ENCODE measurements at regions not wholly inside any gene's neighbourhood (a gene's known extent, or its start where the extent isn't known, plus 50 kb on each side); places are given as distances from the start of the nearest gene placed in this dataset.
"Not testable (repeated sequence)": the region's sequence is repeated elsewhere in the genome, so short reads cannot be mapped to it uniquely, and the experiment has no call there.

DNA sequence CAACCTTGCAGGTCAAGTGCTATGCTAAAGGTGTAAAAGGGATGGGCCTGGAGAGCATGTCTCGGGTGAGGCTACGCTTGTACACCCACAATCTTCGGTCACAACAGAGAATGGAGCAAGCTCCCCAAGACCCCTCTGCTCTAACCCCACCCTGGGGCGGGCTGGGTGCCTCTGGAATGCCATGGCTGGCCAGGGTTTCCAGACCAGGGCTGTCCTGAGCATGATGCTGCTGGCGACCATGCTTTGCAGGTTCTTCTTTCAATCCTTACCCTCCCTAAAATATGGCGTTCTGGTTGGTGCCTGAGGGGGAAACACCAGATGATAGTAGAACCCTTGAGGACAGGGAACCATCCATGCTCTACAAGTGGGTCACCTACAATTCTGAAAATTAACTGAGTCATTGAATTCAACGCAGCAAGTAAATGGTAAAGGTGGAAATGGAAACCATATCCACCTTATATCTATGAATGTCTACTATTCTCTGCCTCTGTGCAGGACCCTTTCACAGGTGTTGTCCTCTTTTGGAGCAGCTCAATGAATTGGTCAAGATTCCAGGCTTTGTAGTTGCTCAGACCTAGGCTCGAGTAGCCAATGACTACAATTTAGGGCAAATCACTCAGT, 111.6 kb upstream of the EGLN3 start:
- no peak for DNase-seq (ENCODE audit: low read depth)

DNA sequence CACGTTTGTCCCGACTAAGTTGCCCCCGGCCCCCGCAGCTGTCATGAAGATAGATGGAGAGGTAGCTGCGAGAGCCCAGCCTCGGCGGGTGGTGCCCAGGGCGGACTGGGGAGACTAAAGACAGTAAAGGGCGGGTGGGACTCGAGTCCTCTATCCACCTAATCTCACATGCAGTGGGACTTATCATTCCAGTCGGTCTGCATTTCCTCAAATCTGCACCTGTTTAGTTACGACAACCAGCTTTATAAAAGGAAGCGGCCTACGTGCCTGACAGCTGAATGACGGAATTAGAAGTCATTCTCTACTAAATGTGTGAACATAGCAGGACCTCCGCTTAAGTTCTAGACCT, 109.8 kb upstream of the EGLN3 start:
- no peak for DNase-seq (ENCODE audit: low read depth)

DNA sequence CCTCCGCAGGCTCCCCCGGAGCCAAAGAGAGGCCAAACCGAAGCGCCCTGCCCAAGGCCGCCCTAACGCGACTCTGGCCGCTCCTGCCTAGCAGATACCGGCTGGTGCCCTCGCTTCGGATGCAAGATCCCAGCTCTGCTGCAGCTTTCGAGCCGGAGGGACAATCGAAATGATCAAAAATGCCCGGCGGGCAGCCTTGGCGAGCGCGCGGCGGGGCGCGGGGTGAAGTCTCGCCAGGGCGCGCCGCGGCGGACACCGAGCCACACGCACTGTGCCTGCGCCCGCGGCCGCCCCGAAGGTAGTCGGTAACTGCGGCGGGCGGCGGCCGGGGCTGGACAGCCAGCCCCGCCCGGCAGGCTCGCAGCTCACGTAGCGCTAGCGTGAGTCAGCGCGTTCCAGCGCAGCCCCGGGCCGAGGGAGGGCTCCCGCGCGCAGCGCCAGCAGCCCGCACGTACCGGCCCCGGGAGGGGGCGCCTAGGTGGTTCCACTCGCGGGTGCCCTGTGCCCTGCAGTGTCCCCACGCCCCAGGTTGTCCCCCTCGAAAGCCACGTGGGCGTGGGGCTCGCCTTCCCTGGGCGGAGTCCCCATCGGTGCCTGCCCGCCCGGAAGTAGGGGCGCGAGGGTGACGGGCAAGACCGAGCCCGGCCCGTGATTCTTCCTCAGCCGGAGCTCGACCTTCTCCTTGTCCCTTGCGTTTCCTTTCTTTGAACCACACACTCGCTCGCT, 109.2 kb upstream of the EGLN3 start:
- peak; percentile 34 for DNase-seq (ENCODE audit: low read depth)

DNA sequence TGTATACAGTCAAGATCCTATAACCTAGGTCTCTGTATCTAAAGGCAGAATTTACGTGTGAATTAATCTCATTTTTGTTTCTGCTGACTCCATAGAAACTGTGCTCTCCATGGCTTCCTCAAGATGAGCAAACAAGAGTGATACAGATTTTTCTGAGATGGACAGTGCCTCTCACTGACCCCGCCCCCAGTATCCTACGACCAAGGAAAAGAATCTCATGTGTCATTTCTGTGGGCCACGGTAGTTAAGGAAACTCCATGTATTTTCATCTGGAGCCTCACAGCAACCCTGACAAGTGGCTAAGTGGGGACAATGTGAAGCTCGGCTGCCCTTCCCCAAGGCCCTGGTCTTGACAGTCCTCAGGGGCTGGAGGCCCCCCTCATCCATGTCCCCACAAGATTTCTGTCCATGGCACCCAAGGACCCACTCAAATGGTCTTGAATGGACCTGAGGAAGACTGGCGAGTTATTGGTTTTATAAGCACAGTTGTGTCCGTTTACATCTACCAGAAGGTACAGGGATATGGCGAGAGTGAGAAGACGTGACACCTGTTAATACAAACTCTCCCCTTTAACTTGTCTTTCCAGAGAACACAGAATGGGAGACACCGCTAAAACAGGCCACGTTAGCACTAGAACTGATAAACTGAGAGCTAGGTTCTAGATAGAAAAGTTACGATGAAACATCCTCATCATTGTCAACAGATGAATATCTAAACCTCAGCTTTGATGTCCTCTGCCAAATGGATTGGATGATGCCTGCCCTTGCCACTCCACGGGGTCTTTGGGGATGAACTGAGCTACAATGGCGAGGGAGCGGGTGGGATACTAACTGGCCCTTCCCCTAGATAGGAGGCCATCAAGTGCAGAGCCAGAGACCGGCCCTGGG, 108.4 kb upstream of the EGLN3 start:
- no peak for DNase-seq (ENCODE audit: low read depth)

DNA sequence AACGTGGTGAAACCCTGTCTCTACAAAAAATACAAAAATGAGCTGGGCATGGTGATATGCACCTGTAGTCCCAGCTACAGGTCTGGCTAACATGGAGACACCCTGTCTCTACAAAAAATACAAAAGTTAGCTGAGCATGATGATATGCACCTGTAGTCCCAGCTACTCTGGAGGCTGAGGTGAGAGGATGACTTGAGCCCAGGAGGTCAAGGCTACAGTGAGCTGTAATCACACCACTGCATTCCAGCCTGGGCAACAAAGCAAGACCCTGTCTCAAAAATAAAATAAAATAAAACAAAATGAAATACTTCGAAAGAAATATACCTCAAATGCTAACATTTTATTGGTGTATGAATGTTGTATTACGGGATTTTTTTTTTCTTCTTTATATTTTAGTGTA, 107.6 kb upstream of the EGLN3 start:
- DNase-seq (ENCODE audit: low read depth) = no peak

DNA sequence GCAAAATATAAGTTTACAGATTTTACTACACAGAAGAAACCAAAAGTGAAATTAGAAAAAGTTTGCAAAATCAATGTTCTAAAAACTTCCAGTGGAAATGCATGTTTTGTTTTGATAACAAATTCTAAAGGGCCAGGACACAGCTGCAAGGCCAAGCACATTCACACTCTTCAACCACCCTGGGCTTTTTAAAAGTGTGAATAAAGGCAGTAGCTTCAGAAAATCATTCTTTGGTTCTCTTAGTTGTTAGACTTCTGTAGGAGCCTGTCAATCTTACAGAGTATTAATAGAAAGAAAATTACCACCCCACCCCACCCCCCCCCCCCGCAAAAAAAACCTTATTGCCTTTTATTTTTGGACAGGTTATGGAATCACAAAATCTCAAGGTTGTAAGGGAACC, 105.2 kb upstream of the EGLN3 start:
- DNase-seq (ENCODE audit: low read depth) = no peak

DNA sequence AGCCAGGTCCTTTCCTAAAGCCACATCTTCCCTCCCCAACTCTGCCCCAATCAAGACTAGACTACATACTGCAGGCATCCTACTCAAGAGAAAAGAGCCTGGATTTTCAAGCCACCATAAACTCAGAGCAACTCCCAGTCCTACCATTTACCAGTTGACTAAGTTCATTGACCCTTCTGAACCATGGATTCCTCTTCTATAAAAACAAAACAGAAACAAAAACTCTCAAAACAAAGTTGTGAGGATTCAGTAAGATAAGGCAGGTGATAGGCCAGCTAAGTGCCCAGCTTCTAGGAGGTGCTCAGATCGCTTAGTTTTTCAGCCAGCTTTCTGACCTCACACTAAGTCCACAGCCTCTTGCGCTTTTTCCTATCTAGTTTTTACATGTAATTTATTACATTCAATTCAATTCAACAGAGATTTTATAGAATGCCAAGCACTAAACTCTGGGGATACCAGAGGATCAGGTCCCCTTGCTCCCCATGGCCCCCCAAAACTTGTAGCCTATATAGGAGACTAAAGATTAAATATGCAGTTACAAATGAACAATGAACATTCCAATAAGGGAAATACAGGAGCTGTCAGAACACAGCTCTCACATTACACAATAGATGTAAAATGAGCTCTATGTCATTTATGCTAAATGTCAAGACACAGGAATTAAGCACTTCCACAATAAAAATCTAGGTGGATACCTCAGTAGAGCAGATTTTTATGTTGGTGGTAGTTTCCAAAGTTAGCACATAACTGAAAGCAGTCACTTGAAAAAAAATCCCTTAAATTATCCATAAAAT, 104.5 kb upstream of the EGLN3 start:
- no peak for DNase-seq (ENCODE audit: low read depth)

DNA sequence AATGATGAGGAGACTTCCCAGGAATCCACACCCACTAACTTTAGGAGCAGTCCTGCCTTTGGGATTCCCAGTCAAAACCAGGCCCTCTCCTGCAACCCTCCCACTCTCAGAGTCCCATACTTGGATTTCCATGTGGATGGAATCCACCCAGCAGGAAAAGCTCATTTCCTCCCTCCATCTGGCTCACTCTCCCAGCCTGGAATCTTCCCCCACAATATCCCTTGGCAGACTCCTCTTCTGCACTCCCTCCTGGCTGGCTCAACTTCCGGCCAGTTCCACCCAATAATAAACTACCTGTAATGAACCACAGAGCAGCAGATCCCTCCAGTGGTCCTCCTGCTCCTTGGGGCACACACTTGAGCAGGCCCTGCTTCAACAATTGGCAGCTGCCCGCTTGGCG, 102.8 kb upstream of the EGLN3 start:
- DNase-seq (ENCODE audit: low read depth) = no peak

DNA sequence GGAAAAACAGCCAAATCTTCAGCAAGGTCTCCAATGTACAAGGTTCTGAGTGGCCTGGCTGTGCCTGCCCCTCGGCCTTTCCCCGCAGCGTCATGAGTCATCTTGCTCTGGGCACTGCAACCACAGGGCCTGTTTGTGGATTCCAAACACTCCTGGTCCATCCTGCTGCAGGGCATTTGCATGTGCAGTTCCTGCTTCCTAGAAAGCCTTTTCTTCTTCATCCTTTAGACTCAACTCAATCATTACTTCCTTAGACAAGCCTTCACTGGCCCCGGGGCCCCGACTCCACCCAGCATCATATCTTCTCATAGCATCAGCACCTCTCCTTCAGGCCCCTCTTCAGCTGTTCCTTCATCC, 101.8 kb upstream of the EGLN3 start:
- DNase-seq (ENCODE audit: low read depth) = no peak

DNA sequence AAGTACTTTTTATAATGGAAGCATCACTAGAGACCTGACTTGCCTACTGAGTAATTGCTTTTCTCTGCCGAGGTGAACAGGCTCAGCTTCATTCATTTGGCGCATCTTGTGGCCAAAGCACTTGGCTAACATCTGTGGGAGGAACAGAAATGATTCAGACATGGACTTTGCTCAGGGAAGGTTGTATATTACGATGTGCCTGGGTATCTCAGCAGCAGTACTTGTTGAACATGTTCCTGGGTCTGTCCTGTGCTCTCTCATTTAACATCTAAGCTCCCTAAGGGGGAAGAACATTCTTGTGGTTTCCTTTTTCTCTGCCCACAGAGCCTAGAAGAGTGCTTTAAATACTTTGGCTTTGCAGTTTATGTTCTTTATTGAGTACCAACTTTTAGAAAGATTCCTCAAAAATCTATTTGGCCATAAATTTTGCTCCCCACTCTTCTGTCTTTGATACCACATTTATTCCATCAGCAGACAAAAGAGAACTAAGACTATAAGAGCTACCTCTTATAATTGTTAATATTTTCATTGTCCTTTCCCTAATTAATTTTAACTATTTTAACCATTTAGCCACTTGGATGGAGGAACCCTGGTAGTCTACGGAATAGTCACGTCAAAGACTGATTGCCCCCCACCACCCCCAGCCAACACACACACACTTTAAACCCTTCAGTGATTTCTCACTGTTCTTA, 101.2 kb upstream of the EGLN3 start:
- no peak for DNase-seq (ENCODE audit: low read depth)

DNA sequence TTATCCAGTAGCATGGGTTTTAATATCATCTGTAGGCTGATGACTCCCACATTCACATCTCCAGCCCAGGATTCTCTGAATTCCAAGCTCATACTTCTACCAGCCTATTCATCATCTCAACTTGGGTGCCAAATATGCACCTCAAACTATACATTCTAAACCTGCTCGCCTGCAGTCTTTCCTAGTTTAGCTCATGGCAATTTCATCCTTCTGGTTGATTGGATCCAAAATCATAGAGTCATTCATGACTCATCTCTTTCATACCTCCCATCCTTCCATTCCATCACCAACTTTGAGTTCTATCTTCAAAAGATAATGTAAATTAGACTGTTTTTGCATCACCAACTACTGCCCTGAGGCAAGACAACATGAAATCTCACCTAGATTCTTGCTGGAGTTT, 99.7 kb upstream of the EGLN3 start:
- no peak for DNase-seq (ENCODE audit: low read depth)

DNA sequence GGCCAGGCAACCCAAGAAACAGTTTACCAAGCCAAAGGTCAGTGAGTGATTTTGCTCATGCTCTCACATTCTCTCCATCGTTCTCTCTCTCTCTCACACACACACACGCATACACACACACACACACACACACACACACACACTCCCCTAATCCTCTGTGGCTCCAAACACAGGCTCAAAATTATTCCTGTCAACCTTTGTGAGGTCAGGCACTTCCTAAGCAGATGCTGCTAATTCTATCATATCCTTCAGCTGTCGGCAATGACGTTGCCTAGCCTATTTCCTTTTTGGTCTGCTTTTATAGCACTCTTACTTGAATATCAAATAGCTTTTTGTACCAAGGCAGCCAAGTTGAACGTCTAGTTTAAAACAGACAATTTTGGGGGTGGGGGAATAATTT, 98.9 kb upstream of the EGLN3 start:
- no peak for DNase-seq (ENCODE audit: low read depth)

DNA sequence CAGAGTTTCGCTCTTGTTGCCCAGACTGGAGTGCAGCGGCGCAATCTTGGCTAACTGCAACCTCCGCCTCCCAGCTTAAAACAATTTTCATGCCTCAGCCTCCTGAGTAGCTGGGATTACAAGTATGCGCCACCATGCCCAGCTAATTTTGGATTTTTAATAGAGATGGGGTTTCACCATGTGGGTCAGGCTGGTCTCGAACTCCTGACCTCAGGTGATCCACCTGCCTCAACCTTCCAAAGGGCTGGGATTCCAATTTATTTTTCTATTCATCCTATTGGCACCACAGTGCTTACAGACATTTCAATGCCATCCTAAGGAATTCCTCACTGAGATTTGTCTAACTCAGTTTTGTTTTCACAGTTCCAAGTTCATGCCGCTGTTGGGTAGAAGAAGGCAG, 98.3 kb upstream of the EGLN3 start:
- DNase-seq (ENCODE audit: low read depth) = not testable (repeated sequence)

DNA sequence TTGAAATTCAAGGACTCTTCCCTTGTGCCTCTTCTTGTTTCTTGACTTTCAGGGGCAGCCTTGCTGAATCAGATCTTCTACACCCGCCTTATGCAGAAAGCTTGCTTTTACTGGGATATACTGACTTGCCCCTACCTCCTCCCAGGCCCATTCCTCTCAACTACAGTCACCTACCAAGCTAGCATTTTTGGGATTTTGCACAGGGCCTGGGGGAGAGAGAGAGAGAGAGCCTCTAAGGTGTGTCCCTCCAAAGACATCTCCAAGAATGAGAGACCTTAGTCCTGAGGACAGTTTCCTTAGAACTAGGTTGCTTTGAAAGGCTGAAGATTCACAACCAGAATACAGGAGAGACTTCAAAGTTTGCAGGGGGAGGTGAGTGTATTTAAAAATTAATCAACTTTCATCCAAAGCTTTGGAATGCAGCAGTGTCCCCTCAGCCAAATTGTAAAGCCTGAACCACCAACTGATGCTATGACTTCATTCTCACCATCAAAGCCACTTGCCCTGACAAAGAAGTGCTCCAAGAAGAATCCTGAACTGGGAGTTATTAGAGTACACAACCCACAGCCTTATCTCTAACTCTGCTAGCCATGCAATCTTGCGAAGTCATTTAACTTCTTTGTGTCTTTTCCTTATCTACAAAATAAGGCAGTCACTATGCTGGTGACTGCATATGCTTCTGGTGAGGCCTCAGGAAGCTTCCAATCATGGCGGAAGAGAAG, 96.1 kb upstream of the EGLN3 start:
- DNase-seq (ENCODE audit: low read depth) = no peak

DNA sequence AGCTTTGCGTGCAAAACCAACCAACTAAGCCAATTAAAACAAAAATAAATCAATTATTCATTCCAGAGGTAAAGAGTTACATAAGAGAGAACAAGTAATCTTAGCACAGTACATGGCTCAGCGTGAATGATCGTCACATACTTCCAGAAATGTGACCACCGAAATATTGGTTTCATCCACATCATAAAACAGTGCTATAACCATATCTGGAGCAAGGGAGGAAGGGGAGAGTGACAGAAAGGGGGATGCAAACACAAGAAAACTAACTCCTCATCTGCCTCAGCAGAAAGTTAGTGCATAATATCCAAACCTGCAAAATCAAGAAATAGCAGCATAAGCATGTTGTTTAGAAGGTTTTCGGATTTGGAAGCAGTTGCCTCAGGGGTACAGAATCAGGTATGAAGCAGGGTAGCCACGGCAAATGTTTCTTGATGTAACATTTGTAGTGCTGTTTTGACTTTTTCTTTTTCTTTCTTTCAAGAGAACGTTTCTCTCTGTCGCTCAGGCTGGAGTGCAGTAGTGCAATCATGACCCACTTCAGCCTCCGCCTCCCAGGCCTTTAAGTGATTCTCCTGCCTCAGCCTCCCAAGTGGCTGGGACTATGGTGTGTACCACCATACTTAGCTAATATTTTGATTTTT, 93.9 kb upstream of the EGLN3 start:
- no peak for DNase-seq (ENCODE audit: low read depth)

DNA sequence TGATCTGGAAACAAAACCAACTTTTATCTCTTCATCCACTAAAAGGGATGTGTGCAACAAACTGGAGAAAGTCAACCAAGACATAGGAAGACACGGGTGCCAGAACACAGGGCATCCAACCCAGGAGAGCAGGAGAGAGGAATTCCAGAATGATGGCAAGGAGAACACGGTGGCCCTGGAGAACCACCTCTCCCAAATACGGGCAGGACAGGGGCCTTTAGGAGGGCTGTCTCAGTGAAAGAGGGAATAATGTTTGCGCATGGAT, 93.4 kb upstream of the EGLN3 start:
- no peak for DNase-seq (ENCODE audit: low read depth)

DNA sequence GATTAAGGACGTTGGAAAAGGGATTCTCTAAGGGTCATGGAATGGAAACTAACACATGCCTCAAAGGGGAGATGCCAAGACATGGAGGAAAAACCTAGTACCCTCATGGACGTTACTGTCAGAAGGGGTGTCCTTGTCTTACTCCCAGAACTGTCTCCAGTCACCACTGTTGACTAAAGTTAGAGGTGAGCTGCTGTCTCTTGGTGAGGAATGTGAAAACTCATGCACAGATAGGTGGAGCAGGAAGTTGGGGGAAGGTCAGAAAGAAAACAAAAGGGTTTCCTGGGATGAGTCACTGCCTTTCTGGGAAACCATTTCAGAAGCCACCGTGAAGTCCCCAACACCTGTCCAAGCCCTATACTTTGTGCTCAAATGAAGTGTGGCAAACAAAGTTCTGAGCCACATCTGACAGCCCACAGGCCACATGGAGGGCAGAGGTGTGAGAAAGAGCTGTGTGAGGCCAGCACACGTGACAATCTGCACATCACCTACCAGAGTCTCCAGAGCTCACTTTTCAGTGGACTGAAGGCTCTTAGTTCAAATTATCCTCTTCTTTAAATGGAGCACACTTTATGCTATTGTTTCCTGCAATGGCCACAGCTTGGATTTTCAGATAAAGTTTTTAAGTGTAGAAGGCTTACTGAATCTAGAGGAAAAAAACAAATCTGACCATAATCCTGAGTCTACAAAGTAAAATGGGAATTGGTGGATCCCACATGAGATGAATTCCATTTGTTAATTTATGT, 92.9 kb upstream of the EGLN3 start:
- DNase-seq (ENCODE audit: low read depth) = peak; percentile 24

DNA sequence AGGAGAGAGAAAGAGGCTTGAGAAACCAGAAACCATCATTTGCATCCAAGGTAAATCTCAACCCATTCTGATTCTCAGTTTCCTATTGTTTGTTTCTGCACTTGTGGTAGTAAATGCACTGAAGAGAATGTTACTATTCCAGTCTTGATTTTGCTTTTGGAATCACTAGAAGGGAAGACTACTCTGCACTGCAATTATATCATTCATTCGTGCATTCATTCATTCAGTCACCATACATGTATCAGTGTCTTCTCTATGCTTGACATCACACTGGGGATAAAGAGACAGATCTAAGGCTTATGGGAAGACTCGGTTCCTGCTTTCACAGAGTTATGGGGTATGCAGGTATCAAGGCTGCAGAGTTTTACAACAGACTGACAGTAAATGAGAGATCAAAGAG, 90.3 kb upstream of the EGLN3 start:
- DNase-seq (ENCODE audit: low read depth) = no peak

DNA sequence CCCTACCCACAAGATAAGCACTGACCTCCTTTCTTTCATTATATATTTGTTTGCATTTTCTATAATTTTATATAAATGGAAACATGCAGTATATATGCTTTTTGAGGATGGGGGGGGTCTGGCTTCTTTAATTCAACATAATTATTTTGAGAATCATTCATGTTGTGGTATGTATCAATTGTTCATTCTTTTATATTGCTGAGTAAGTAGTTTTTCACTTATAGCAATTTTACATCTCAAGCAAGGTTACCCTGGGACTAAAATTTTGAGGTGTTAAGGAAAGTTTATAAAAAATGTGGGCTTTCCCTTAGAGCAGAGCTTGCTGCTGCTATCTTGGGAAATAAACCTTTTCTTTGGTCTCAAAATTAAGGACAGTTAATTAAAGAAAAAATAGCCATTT, 89.9 kb upstream of the EGLN3 start:
- no peak for DNase-seq (ENCODE audit: low read depth)

DNA sequence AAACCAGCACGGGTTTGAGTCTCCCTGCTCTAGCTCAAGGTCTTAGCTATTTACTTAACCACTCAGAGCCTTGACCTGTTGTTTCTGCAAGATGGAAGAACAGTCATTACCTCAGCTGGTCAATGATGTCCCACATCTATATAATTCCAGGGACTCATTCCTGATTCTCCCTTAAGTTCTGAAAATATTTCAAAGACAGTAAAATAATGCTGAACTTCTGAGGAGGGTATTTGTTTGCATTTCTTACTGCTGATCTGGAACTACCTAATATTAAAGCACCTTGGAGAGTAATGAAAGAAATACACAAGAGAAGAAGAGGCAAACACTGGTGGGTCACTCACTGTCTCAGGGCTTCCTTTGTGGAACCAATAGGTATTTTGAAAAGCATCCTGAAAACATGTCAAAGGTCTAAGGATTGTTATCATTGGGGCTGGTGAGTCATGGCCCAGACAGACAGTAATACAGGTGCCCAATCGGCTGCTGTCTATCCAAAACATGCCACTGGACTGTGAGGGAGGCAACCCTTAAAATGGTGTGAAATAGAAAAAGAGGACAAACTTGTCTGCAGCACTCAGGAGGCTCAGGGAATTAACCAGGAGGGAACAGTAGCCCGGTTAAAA, 88.7 kb upstream of the EGLN3 start:
- no peak for DNase-seq (ENCODE audit: low read depth)
